ENCODE measurements at regions not wholly inside any gene's neighbourhood (a gene's known extent, or its start where the extent isn't known, plus 50 kb on each side); places are given as distances from the start of the nearest gene placed in this dataset. TPM values are rescaled to one million over a fixed set of nuclear protein-coding genes. Genes with fewer than 3 reads are reported as not detected.
"Not testable (repeated sequence)": the region's sequence is repeated elsewhere in the genome, so short reads cannot be mapped to it uniquely, and the experiment has no call there.

- no peak overlapping the region for H3K4me2 ChIP-seq (ENCODE audit: low read depth, low read length, poor library complexity, severe bottlenecking)
- H3K9ac ChIP-seq (ENCODE audit: low read length) = no peak overlapping the region
- H3K27ac ChIP-seq (ENCODE audit: low read length) = no peak overlapping the region
Measured at GRCh38 chr4:100017637-100018310, 67.7 kb upstream of the H2AZ1 start.

GRCh38 chr4:100016191-100016590 lies 66.1 kb upstream of the H2AZ1 start:
- DNase-seq = no peak
- Histone ChIP-seq H3K79me2 (ENCODE audit: low read length) (no peaks in the 10 kb centered on the region), H3K4me3 (ENCODE audit: low read length) (no peak overlapping the region), H4K20me1 (ENCODE audit: insufficient read depth, low read depth, low read length) (no peaks in the 10 kb centered on the region), H3K27me3 (ENCODE audit: low read length) (no peaks in the 10 kb centered on the region), H3K9me3 (ENCODE audit: low read length) (no peaks in the 10 kb centered on the region), H3K27ac (ENCODE audit: low read length) (no peak overlapping the region), H3K36me3 (ENCODE audit: insufficient read depth, low read length) (no peaks in the 10 kb centered on the region), H2AFZ (ENCODE audit: low read length) (no peak overlapping the region), H3K4me1 (ENCODE audit: low read length) (peaks cover 8% of the 10 kb centered on the region), H3K9me2 (replicated peaks; ENCODE audit: insufficient read depth, low read length) (no peaks in the 10 kb centered on the region), H3K4me2 (ENCODE audit: low read depth, low read length, poor library complexity, severe bottlenecking) (no peak overlapping the region), H3K9ac (ENCODE audit: low read length) (no peak overlapping the region)

More at GRCh38 chr4:100017637-100018310, 67.7 kb upstream of the H2AZ1 start:
- Histone ChIP-seq H3K4me3 (ENCODE audit: low read length) (no peak overlapping the region), H2AFZ (ENCODE audit: low read length) (no peak overlapping the region), H3K9me3 (ENCODE audit: low read length) (no peaks in the 10 kb centered on the region), H3K79me2 (ENCODE audit: low read length) (no peaks in the 10 kb centered on the region), H3K27me3 (ENCODE audit: low read length) (no peaks in the 10 kb centered on the region), H3K4me1 (ENCODE audit: low read length) (peaks cover 8% of the 10 kb centered on the region), H4K20me1 (ENCODE audit: insufficient read depth, low read depth, low read length) (no peaks in the 10 kb centered on the region), H3K36me3 (ENCODE audit: insufficient read depth, low read length) (no peaks in the 10 kb centered on the region), H3K9me2 (replicated peaks; ENCODE audit: insufficient read depth, low read length) (no peaks in the 10 kb centered on the region)
- no peak for DNase-seq

- H3K4me1 ChIP-seq (ENCODE audit: low read length) = peaks cover 8% of the 10 kb centered on the region
- H3K4me2 ChIP-seq (ENCODE audit: low read depth, low read length, poor library complexity, severe bottlenecking) = no peak overlapping the region
- H3K9me3 ChIP-seq (ENCODE audit: low read length) = no peaks in the 10 kb centered on the region
- no peak overlapping the region for H3K4me3 ChIP-seq (ENCODE audit: low read length)
- no peak overlapping the region for H3K27ac ChIP-seq (ENCODE audit: low read length)
- no peaks in the 10 kb centered on the region for H3K27me3 ChIP-seq (ENCODE audit: low read length)
- H4K20me1 ChIP-seq (ENCODE audit: insufficient read depth, low read depth, low read length) = no peaks in the 10 kb centered on the region
- H3K79me2 ChIP-seq (ENCODE audit: low read length) = no peaks in the 10 kb centered on the region
- no peak overlapping the region for H3K9ac ChIP-seq (ENCODE audit: low read length)
- no peak overlapping the region for H2AFZ ChIP-seq (ENCODE audit: low read length)
- no peak for DNase-seq
- no peaks in the 10 kb centered on the region for H3K36me3 ChIP-seq (ENCODE audit: insufficient read depth, low read length)
- no peaks in the 10 kb centered on the region for H3K9me2 ChIP-seq (replicated peaks; ENCODE audit: insufficient read depth, low read length)
Measured at GRCh38 chr4:100014616-100015015, 64.5 kb upstream of the H2AZ1 start.

- H2AFZ ChIP-seq (ENCODE audit: low read length) = no peak overlapping the region
- DNase-seq = no peak
Measured at GRCh38 chr4:100009490-100009889, 59.4 kb upstream of the H2AZ1 start.

GRCh38 chr4:100008048-100008447 lies 58.0 kb upstream of the H2AZ1 start:
- no peaks in the 10 kb centered on the region for H4K20me1 ChIP-seq (ENCODE audit: insufficient read depth, low read depth, low read length)
- H3K79me2 ChIP-seq (ENCODE audit: low read length) = no peaks in the 10 kb centered on the region
- no peak overlapping the region for H3K4me3 ChIP-seq (ENCODE audit: low read length)
- H2AFZ ChIP-seq (ENCODE audit: low read length) = no peak overlapping the region
- H3K27me3 ChIP-seq (ENCODE audit: low read length) = no peaks in the 10 kb centered on the region
- H3K4me1 ChIP-seq (ENCODE audit: low read length) = no peaks in the 10 kb centered on the region
- H3K9me2 ChIP-seq (replicated peaks; ENCODE audit: insufficient read depth, low read length) = no peaks in the 10 kb centered on the region
- no peaks in the 10 kb centered on the region for H3K9me3 ChIP-seq (ENCODE audit: low read length)
- no peak overlapping the region for H3K27ac ChIP-seq (ENCODE audit: low read length)
- no peaks in the 10 kb centered on the region for H3K36me3 ChIP-seq (ENCODE audit: insufficient read depth, low read length)
- no peak overlapping the region for H3K9ac ChIP-seq (ENCODE audit: low read length)
- no peak overlapping the region for H3K4me2 ChIP-seq (ENCODE audit: low read depth, low read length, poor library complexity, severe bottlenecking)
- no peak for DNase-seq

More at GRCh38 chr4:100009490-100009889, 59.4 kb upstream of the H2AZ1 start:
- Histone ChIP-seq H3K4me2 (ENCODE audit: low read depth, low read length, poor library complexity, severe bottlenecking) (no peak overlapping the region), H3K9ac (ENCODE audit: low read length) (no peak overlapping the region), H3K79me2 (ENCODE audit: low read length) (no peaks in the 10 kb centered on the region), H3K4me1 (ENCODE audit: low read length) (peaks cover 8% of the 10 kb centered on the region), H3K4me3 (ENCODE audit: low read length) (no peak overlapping the region), H3K36me3 (ENCODE audit: insufficient read depth, low read length) (no peaks in the 10 kb centered on the region), H3K9me2 (replicated peaks; ENCODE audit: insufficient read depth, low read length) (no peaks in the 10 kb centered on the region), H4K20me1 (ENCODE audit: insufficient read depth, low read depth, low read length) (no peaks in the 10 kb centered on the region), H3K9me3 (ENCODE audit: low read length) (no peaks in the 10 kb centered on the region), H3K27me3 (ENCODE audit: low read length) (no peaks in the 10 kb centered on the region), H3K27ac (ENCODE audit: low read length) (no peak overlapping the region)

- not testable (repeated sequence) for H3K27me3 ChIP-seq (ENCODE audit: low read length); H3K4me2 ChIP-seq (ENCODE audit: low read depth, low read length, poor library complexity, severe bottlenecking); H4K20me1 ChIP-seq (ENCODE audit: insufficient read depth, low read depth, low read length); H3K4me1 ChIP-seq (ENCODE audit: low read length); H3K9me2 ChIP-seq (replicated peaks; ENCODE audit: insufficient read depth, low read length); DNase-seq; H2AFZ ChIP-seq (ENCODE audit: low read length); H3K9me3 ChIP-seq (ENCODE audit: low read length); H3K36me3 ChIP-seq (ENCODE audit: insufficient read depth, low read length); H3K9ac ChIP-seq (ENCODE audit: low read length); H3K4me3 ChIP-seq (ENCODE audit: low read length); H3K27ac ChIP-seq (ENCODE audit: low read length); H3K79me2 ChIP-seq (ENCODE audit: low read length)
Measured at GRCh38 chr4:100006161-100006560, 56.1 kb upstream of the H2AZ1 start.

Small RNAs in the stretch of these regions (small RNA-seq; reads per million reads assigned to genes)
- not detected for gene DYNLL1P6

Measured in Karpas-422 (cell line).